Activated naive CD4-positive, alpha-beta T cell treated with anti-CD3 and anti-CD28 coated beads, Interleukin-2, amount 50 U/mL, for 72 hours (primary cell): ENCODE measurements at regions not wholly inside any gene's neighbourhood (a gene's known extent, or its start where the extent isn't known, plus 50 kb on each side); places are given as distances from the start of the nearest gene placed in this dataset.
"Not testable (repeated sequence)": the region's sequence is repeated elsewhere in the genome, so short reads cannot be mapped to it uniquely, and the experiment has no call there.

Experiments used
- ATAC-seq, 2 donors: fragments of 150-1000 bp; cut with Tn5 transposase; 2 replicates each; pipeline ENCODE4 v1.10.0; 2021; ENCODE audit warnings: mild to moderate bottlenecking in 2 of 2, moderate library complexity in 2 of 2
- DNase-seq, 2 donors: peaks; one replicate each; pipeline ENCODE4 v3.0.0; 2021 to 2022; ENCODE audit warnings: low spot score in 2 of 2
- H3K27ac Mint-ChIP-seq, 2 donors: one replicate each; pipeline ENCODE4 v1.8.0; 2022; ENCODE audit warnings: mild to moderate bottlenecking in 2 of 2, mixed read lengths in 2 of 2
- H3K36me3 Mint-ChIP-seq, 2 donors: one replicate each; pipeline ENCODE4 v1.8.0; 2022; ENCODE audit warnings: mixed read lengths in 2 of 2
- H3K9me3 Mint-ChIP-seq, 2 donors: one replicate each; pipeline ENCODE4 v1.8.0; 2022; ENCODE audit warnings: mixed read lengths in 2 of 2

- peaks cover 7 to 37% of the 10 kb centered on the region in 2 donors for H3K36me3 Mint-ChIP-seq
- H3K9me3 Mint-ChIP-seq = peaks cover 0 to 20% of the 10 kb centered on the region in 2 donors
- ATAC-seq (peak in 1 of 2 donors; percentile 5), DNase-seq (no peak)
- H3K27ac Mint-ChIP-seq = peak overlapping the region; percentile 82 to 96
These were observed 125.0 kb upstream of the CCND2 start for GRCh38 chr12:4148418-4149056.

GRCh38 chr12:4147031-4147481 lies 126.5 kb upstream of the CCND2 start:
- Mint-ChIP-seq H3K36me3 (peaks cover 7 to 37% of the 10 kb centered on the region in 2 donors), H3K9me3 (peaks cover 0 to 20% of the 10 kb centered on the region in 2 donors), H3K27ac (peak overlapping the region; percentile 95 to 96)
- DNase-seq = no peak
- no peak for ATAC-seq

GRCh38 chr12:4145990-4146859 lies 127.3 kb upstream of the CCND2 start:
- ATAC-seq (peak; percentile 76 to 77), DNase-seq (peak; percentile 64 to 90)
- peaks cover 0 to 15% of the 10 kb centered on the region in 2 donors for H3K9me3 Mint-ChIP-seq
- H3K27ac Mint-ChIP-seq = peak overlapping the region; percentile 95 to 96
- peaks cover under 1 to 30% of the 10 kb centered on the region in 2 donors for H3K36me3 Mint-ChIP-seq

GRCh38 chr12:4144676-4145075 lies 128.9 kb upstream of the CCND2 start:
- Mint-ChIP-seq H3K36me3 (peaks cover 0 to 15% of the 10 kb centered on the region in 2 donors), H3K9me3 (peaks cover 0 to 5% of the 10 kb centered on the region in 2 donors), H3K27ac (peak overlapping the region; percentile 95 to 96)
- ATAC-seq (no peak), DNase-seq (no peak)

- ATAC-seq (no peak), DNase-seq (no peak)
- Mint-ChIP-seq H3K9me3 (peaks cover 0 to under 1% of the 10 kb centered on the region in 2 donors), H3K27ac (peak overlapping the region; percentile 38 to 96), H3K36me3 (peaks cover 0 to 15% of the 10 kb centered on the region in 2 donors)
These were observed 129.7 kb upstream of the CCND2 start for GRCh38 chr12:4143896-4144295.

- Mint-ChIP-seq H3K36me3 (peaks cover 0 to 16% of the 10 kb centered on the region in 2 donors), H3K27ac (peak overlapping the region; percentile 51 to 87), H3K9me3 (no peaks in the 10 kb centered on the region)
- DNase-seq = no peak
- peak; percentile 10 to 35 for ATAC-seq
These were observed 132.0 kb upstream of the CCND2 start for GRCh38 chr12:4141348-4142270.

GRCh38 chr12:4140581-4141301 lies 132.8 kb upstream of the CCND2 start:
- DNase-seq (no peak), ATAC-seq (no peak)
- Mint-ChIP-seq H3K36me3 (peaks cover 1 to 17% of the 10 kb centered on the region in 2 donors), H3K27ac (peak overlapping the region; percentile 51 to 87), H3K9me3 (peaks cover 0 to 1% of the 10 kb centered on the region in 2 donors)

GRCh38 chr12:4139191-4139590 lies 134.4 kb upstream of the CCND2 start:
- Mint-ChIP-seq H3K27ac (peak overlapping the region in 1 of 2 donors; percentile 3), H3K9me3 (peaks cover 0 to 4% of the 10 kb centered on the region in 2 donors), H3K36me3 (peaks cover 6 to 22% of the 10 kb centered on the region in 2 donors)
- ATAC-seq (no peak), DNase-seq (no peak)

GRCh38 chr12:4138532-4138931 lies 135.0 kb upstream of the CCND2 start:
- H3K36me3 Mint-ChIP-seq = peaks cover 6 to 18% of the 10 kb centered on the region in 2 donors
- H3K9me3 Mint-ChIP-seq, H3K27ac Mint-ChIP-seq, DNase-seq, ATAC-seq: not testable (repeated sequence)

- ATAC-seq = no peak
- no peak for DNase-seq
- Mint-ChIP-seq H3K9me3 (peaks cover 4 to 5% of the 10 kb centered on the region in 2 donors), H3K27ac (no peak overlapping the region), H3K36me3 (peaks cover 6 to 18% of the 10 kb centered on the region in 2 donors)
These were observed 135.5 kb upstream of the CCND2 start for GRCh38 chr12:4138051-4138450.

- Mint-ChIP-seq H3K36me3 (peaks cover 6 to 18% of the 10 kb centered on the region in 2 donors), H3K27ac (peak overlapping the region; percentile 61 to 94)
These were observed 136.1 kb upstream of the CCND2 start for GRCh38 chr12:4137441-4137840.

GRCh38 chr12:4137015-4137414 lies 136.5 kb upstream of the CCND2 start:
- no peak for DNase-seq
- peaks cover 8 to 18% of the 10 kb centered on the region in 2 donors for H3K36me3 Mint-ChIP-seq
- no peak for ATAC-seq
- peak overlapping the region; percentile 61 to 94 for H3K27ac Mint-ChIP-seq
- peaks cover 4 to 7% of the 10 kb centered on the region in 2 donors for H3K9me3 Mint-ChIP-seq

More at GRCh38 chr12:4137441-4137840, 136.1 kb upstream of the CCND2 start:
- DNase-seq = no peak
- no peak for ATAC-seq
- peaks cover 4 to 5% of the 10 kb centered on the region in 2 donors for H3K9me3 Mint-ChIP-seq

GRCh38 chr12:4135919-4136605 lies 137.5 kb upstream of the CCND2 start:
- ATAC-seq = peak; percentile 94 to 95
- H3K36me3 Mint-ChIP-seq = peaks cover 14 to 18% of the 10 kb centered on the region in 2 donors
- peaks cover 4 to 10% of the 10 kb centered on the region in 2 donors for H3K9me3 Mint-ChIP-seq
- peak; percentile 72 to 80 for DNase-seq
- H3K27ac Mint-ChIP-seq = peak overlapping the region; percentile 94 to 97

- no peak for ATAC-seq
- peaks cover 14 to 18% of the 10 kb centered on the region in 2 donors for H3K36me3 Mint-ChIP-seq
- peaks cover 4 to 10% of the 10 kb centered on the region in 2 donors for H3K9me3 Mint-ChIP-seq
- DNase-seq = no peak
- H3K27ac Mint-ChIP-seq = peak overlapping the region; percentile 85 to 94
These were observed 138.9 kb upstream of the CCND2 start for GRCh38 chr12:4134448-4135263.
